ENCODE measurements at regions not wholly inside any gene's neighbourhood (a gene's known extent, or its start where the extent isn't known, plus 50 kb on each side); places are given as distances from the start of the nearest gene placed in this dataset.

DNA sequence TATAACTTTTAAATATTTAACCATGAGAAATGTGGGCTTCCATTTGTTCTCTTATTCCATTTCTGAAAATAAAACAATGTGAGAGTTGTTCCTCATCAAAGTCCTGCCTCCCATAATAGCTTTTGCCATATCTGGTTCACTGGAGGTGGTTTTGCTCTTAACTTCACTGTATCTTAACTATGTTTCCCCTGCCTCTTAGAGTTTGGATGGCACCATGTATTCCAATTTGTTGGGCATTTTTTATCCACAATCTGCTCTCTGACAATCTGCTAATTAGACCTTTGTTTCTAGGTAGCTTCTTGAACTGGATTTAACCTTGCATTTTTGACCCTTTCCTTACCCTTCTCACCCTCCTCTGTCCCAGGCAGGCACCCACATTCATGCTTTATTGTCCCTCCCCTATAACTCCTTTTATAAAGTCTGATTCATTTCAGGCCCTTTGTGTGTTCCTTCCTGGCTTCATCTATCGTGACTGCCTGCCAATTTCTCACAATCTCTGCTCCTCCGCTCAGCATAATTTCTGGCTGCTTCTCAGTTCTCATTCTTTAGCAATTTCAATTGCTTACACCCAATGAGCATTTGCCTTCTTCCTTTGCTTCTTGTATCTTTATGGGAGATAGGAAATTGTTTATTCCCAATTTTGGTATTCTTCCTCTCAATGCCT, 144.2 kb upstream of the ARHGEF26 start:
- DNase-seq (ENCODE audit: low spot score): no peak

DNA sequence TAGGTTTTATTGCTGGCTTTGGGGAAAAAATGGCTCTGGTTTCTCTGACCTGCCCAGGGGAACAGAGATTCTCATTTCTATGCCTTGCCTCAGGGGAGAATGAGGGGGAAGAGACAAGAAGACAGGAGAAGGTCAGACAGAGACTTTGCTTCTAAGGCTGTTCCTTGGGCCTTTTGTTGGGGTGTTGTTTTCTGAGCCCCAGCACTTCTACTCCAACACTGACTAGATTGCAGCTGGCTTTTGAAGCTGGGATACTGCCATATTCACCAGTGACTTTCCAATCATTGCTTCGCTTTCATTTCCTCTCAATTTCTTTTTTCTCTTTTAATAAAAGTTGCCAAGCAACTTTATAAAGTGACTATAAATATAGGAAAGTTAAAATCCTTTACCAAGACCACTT, 143.2 kb upstream of the ARHGEF26 start:
- DNase-seq (ENCODE audit: low spot score): no peak

DNA sequence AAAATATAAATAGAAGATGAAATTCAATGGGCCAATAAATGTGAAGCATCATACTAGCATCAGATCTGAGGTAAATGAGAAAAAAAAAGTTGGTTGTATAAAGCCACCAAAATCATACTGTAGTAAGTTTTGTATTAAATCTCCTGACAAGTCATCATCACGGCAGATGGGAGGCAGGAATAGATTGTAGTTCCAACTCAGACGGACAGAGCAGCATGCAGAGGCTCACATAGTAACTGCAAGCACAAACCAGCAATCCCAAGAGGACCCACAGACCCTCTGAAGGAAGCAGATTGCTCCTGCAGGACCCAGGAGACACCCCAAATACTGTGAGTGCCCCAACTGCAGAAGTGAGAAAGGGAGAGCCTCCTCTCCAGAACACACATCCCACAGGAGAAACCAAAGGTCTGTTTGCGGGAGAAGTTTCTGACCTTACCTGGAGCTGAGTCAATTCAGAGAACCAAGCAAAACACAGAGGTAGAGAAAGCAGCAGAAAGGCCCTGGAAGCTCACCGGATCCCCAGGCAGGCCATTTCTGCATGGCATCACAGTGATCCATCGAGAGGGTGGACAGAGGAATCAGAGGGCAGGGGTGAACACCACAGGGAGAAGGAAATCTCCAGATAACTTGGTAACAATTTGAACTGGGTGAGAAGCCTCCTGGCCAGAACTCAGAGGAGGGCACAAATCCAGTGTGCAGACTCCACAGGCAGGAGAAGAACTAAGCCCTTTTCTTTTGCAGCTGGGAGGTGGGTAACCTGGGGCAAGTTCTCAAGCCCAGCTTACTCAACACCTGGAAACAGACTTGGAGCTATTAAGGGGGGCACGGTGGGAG, 141.6 kb upstream of the ARHGEF26 start:
- no peak for DNase-seq (ENCODE audit: low spot score)

DNA sequence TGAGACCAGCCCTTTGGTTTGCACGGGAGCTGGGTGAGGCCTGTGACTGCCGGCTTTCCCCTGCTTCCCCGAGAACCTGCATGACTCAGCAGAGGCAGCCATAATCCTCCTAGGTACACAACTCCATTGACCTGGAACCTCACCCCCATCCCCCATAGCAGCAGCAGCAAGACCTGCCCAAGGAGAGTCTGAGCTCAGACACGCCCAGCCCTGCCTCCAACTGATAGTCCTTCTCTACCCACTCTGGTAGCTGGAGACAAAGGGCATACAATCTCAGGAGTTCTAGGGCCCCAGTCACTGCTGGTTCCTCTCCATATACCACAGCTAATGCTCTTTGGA, 141.0 kb upstream of the ARHGEF26 start:
- DNase-seq (ENCODE audit: low spot score): no peak

DNA sequence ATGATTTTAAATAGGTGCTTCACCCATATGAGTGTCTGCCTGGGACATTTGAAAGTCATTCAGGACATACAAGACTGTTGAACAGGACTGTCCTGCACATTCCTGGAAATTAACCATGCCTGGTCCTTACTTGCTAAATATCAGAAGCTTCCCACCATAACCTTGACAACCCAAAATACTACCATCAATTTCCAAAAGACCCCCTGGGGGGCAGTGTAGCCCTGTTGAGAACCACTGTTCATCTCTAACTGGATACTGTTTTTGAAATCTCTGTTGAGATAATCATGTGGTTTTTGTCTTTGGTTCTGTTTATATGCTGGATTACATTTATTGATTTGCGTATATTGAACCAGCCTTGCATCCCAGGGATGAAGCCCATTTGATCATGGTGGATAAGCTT, 123.8 kb upstream of the ARHGEF26 start:
- DNase-seq (ENCODE audit: low spot score): peak; percentile 38

DNA sequence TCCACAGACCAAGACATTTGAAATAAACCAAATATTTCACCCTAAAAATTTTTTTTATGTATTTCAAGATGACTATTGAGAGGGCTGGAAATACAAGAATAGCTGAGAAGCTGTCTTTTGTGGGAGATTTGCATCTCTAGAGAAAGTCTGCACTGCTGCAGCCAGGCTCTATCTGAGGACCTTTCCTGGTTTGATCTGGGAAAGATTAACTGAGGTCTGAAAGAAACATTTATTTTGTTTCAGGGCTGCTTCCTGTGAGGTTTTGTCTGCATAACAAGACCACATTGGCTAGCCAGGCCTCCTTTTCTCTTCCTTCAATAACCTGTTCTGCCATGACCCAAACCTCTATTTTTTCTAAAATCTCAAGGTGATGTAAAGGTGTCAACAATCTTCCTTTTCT, 117.5 kb upstream of the ARHGEF26 start:
- DNase-seq (ENCODE audit: low spot score): no peak

DNA sequence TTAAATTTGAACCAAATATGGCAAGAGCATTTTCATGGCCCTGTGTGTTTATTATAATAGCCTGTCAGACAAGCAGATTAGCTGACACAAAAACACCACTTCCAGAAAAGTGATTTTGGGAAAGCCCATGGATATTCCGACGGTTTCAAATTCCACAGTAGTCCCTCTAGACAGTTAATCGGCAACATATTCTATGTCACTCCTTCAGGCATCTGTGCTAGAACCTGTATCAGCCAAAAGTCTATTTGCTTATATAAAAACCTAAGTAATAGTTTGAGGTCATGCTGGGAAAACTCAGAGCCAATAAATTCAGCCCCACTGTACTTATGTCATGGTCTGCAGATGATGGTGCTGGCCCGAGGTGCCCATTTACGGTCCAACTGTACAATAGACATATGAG, 110.2 kb upstream of the ARHGEF26 start:
- no peak for DNase-seq (ENCODE audit: low spot score)

DNA sequence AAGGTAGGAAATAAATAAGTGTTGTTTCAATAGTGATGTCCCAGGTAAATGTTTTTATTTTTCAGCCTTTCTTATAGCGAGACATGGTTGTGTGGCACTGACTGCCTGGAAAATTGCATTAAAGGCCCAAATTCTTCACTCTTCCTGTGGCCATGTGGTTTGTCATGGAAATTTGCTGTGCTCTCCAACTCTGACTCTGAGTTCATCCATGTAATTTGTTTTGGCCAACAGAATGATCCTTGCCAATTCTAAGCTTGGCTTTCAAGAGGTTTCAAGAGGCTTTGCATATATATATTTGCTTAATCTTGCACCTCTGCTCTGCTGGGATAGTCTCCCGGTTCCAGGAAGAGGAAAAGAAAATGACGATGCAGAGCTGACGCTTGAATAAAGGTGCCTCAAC, 107.5 kb upstream of the ARHGEF26 start:
- DNase-seq (ENCODE audit: low spot score): no peak

DNA sequence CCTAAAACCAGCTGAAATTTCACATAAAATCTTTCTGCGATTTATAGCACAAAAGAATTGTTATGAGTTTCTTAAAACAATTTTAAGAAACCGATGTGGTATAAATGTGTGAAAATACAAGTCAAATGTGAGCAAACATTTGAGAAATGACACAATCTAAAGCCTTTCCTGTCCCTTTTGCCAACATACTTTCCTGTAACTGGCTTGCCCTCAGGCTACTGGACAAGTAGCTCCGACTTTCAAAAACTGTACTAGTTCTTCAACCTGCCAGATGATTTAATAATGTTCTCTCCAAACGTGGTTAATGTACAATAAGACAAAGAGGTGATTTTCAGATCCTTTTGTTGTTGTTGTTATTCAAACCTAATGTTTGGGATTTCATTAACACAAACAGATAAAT, 105.9 kb upstream of the ARHGEF26 start:
- DNase-seq (ENCODE audit: low spot score): no peak

DNA sequence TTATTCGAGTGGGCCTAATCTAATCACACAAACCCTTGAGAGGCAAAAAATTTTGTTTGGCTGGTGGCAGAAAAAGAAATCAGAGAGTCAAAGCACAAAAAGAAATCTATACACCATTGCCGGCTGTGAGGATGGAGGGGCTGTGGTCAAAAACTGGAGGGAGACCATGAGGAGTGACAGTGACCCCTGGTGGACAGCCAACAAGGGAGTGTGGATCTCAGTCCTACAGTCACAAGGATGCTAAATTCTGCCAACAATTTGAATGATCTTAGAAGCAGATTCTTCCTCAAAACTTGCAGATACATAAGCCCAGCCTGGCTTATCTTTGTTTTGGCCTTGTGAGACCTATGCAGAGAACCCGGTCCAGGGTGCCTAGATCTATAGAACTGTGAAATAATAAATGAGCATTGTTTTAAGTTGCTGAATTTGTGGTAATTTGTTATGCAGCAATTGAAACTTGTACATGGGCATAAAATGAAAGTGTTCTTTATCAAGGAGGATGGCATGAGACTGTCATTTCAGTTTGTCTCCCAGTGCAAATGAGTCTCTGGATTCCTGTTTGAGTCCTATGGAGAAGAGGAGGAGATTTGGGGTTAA, 103.0 kb upstream of the ARHGEF26 start:
- DNase-seq (ENCODE audit: low spot score): peak; percentile 59

DNA sequence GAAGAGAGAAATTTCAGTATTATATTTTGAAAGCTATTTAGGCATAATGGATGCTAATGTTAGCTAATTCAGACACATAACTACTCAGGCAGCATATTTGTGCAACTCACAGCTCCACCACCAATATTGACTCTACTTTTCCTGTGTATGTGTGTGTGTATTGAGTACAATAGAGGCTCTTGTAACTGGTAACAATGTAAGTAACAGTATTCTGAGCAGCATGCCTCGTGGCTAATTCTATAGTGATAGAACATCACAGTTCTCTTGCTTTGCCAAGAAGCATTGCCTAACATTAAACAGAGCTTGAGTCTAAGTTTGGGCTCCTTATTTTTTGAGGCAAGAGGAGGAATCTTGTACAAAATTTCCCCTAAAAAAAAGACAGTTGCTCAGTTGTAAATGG, 98.6 kb upstream of the ARHGEF26 start:
- no peak for DNase-seq (ENCODE audit: low spot score)

DNA sequence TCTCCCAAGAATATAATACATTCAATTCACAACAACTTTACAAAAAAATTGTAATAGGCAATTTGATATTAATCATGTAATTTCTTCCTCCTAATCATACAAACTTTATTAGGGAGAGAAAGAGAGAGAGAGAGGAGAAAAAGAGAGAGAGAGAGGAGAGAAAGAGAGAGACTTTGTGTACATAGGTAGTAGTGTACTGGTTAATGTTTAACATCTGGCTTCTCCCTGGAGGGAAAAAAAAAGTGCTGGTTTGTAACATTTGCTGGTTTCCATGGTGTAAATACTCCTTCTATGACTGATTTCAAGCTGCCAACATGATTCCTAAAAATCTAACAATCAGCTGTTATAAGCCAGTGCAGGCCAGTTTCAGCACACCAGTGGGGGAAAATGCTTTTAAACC, 98.0 kb upstream of the ARHGEF26 start:
- no peak for DNase-seq (ENCODE audit: low spot score)

DNA sequence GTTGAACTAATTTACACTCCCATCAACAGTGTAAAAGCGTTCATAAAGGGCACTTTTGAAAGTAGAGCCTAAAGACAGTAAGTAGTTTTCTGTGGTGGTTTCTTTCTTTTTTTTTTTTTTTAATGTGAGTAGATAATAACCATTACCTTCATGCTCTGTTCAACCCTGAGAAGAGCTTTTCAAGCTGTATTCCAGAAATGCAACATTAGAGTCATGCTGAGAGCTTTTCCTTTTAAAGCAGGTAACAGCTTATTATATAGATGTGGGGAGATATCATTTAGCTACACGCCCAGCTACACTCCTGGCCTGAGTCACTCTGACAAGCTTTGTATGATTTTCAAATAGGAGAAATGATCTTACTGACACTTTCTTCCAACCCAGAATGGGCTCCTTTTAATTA, 96.2 kb upstream of the ARHGEF26 start:
- DNase-seq (ENCODE audit: low spot score): no peak

DNA sequence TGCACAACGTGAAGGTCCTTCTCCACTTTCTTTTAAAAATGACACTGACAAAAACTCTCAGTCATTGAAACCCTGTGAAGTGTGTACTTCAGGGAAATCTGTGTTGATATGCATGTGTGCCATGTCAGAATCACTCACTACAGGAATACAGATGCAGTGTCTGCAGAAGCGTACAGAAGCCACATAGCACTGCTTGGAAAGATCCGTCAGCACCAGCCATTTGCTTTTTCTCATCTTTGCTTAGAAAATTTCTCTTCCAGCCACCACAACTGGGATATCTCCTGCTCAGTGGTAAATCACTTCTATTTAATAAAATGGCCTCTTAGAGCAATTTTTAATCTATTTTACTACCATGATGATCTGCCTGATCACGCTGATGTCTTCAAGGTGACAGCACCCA, 91.3 kb upstream of the ARHGEF26 start:
- DNase-seq (ENCODE audit: low spot score): no peak

DNA sequence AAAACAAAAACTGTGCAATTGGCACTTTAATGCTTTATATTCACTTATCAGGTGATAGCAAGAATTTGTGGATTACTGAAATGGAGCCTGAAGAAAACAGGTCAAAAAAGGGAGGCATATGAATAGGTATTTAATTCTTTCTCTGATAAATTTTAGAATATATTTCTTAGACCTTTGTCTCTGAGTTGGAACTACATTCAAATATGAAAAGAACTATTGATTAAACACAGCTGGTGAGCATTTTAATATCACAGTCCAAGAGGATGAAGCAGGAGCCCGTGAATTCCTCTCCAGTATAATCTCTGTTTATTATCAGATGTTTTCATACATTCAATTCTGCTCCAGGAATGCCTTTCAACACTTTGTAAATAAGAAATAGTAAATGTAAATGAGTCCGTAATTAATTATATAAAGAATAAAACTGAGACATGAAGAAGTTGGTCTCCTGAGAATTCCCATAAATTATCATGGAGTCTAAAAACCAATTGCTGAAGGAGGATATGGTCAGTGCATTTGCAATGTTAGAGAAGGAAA, 86.3 kb upstream of the ARHGEF26 start:
- no peak for DNase-seq (ENCODE audit: low spot score)

DNA sequence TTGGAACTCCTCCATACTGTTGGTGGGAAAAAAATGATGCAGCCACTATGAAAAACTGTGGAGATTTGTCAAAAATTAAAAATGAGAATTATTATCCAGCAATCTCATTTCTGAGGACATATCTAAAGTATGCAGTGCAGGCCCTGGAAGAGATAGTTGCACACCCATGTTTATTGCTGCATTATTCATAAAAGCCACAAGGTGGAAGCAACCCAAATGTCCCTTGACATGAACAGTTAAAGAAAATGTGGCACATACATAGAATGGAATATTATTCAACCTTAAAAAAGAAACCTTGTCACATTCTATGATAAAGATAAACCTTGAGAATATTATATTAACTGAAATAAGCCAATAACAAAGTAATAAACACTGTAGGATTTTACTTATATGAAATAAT, 80.9 kb upstream of the ARHGEF26 start:
- peak; percentile 19 for DNase-seq (ENCODE audit: low spot score)

DNA sequence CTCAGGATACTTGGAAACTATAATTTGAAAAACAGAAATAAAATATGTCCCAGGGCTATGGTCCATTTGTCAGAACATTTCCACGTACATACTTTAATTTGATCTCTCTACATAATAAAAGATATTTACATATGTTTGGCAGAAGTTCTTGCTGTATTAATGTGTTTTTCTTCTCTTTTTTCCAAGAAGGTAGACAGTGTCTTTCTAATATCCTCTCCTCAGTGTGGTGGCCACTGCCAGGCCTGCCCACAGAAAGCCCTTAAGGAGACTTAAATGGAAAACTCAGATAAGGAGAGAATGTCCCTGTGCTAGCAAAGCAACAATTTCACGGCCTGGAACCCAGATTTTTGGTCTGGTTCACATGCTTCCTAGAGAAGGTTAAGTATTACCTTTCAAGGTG, 76.5 kb upstream of the ARHGEF26 start:
- no peak for DNase-seq (ENCODE audit: low spot score)

DNA sequence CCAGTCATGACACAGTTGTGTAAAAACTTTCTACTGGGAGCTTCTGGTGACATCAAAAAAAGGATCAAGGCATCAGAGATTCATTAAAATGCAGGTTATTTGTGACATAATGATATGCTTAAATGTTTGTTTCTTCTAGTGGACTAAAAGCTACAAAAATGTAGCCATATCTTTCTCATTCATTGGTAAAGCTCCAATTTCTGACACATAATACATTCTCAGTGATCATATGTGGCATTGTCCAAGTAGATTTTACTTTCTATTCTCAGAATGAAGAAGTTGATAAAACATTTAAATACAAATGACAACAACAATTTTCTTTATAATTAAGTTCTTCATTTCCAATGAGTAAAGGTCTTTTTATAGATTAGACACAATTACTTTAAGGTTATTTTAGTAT, 71.0 kb upstream of the ARHGEF26 start:
- no peak for DNase-seq (ENCODE audit: low spot score)

DNA sequence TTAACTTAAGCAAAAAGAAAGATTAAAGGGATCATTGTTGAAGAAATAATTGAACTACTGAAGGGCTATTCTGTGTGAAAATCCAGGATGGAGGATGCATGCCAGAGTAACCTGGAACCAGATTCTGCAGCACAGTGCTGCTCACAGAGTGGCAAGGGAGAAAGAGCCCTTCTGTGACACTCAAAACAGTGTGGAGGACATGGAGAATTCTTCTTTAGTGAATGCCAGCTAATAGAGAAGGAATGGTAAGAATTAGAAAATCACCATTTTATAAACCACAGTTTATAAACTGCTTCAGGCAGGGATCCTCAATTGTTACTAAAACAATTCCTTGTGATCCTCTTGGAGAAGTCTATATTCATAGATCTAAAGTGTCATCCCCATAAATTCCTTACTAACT, 70.4 kb upstream of the ARHGEF26 start:
- DNase-seq (ENCODE audit: low spot score): no peak

DNA sequence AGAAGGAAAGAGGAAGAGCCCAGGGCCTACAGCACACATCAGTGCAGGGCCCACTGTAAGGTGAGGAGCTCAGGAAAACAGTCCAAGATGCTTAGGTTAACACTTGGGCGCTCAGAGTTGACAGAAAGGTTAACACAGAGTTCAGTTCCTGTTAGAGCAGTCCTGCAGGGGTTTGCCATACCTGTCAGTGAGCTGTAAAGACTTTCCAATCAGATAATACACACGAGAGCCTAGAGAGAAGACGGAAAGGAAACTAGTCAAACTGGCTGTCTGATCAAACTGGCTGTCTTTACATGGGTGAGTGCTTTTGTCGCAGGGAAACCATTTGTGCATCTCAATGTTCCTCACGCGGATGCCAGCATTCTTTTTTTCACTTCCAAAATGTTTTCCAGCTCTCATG, 61.4 kb upstream of the ARHGEF26 start:
- DNase-seq (ENCODE audit: low spot score): no peak

DNA sequence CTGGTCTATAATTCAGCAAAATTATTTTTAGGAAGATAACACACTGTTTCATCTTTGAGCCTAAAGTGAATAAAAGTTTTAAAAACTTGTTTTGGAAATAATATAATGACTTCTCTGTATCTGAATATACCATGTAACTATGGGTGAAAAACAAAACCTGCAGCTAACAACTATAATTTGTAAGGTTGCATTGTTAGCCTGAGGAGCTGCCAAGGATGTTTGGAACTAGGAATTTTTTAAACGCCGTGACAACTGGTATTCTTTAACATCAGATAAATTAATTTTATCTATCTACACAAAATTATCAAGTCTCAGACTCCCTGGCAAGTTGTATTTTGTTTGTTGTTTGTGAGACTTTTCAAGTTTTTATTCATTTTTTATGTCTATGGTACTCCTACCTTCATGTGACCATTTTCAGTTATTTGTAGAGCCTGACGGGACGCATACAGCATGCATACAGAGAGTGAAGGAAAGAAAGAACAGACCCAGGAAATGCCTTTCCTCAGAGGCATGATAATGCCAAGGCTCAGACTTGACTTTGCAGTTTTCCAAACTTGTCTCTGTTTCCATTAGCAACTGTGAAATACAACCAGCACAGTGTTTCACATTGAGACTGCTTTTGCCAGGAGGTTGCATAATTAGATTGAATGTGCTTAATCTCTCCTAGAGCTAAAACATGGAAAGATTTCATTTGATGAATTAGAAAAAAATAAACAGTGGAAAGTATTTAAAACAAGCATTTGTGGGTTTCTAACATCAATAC, 60.8 kb upstream of the ARHGEF26 start:
- DNase-seq (ENCODE audit: low spot score): no peak

DNA sequence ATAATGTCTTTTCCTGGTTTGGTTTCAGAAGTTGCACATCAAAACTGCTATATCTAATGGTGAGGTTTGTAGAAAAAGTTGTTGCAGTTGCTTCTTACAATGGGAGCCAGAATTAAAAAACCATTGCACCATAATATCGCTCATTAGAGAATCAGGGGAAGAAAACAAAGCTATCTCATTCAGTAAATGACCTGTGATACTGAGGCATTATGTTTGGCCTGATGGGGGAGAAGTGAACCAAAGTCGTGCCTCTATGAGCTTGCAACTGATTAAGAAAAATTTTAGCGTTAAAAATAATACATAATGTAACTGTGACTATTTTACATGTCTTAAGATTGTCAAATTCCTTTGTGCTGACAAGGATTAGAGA, 60.2 kb upstream of the ARHGEF26 start:
- DNase-seq (ENCODE audit: low spot score): no peak

DNA sequence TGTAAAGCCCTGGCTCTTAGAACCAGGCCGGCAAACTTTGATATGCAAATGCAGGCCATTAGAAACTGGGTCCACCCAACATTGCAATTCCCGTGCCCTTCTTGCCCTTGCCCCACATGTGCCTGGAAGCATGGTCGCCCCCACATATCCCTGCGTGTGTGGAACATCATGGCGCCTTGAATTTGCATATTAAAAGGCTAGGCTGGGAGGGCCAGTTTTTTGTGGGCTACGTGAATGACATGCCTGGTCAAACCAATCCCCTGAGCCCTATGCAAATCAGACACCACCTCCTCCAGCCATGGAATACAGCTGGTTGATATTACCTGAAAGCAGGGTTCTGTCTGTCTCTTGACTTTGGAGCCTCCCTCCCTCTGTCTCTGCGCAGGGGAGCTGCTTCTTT, 58.7 kb upstream of the ARHGEF26 start:
- DNase-seq (ENCODE audit: low spot score): no peak

Data from D341Med (cell line).